Motor neuron (in vitro differentiated cells): ENCODE measurements at regions not wholly inside any gene's neighbourhood (a gene's known extent, or its start where the extent isn't known, plus 50 kb on each side); places are given as distances from the start of the nearest gene placed in this dataset.
A peak's percentile ranks its signal among the peaks of the same experiment; 100 is the strongest.

Experiments
- ATAC-seq, 8 experiments: fragments of 200-7000 bp; cut with Tn5 transposase; replicated peaks in 6 of 8; 2 replicates each; pipeline ENCODE4 v1.8.0; 2021; ENCODE audit warnings: mild to moderate bottlenecking in 8 of 8, moderate library complexity in 8 of 8
- H3K27ac ChIP-seq, 2 donors: fragments of 250-450 bp; sonication (Bioruptor Pico); 2 replicates each; pipeline ENCODE4 v1.9.0; 2021; ENCODE audit warnings: antibody characterized with exemption in 2 of 2, mild to moderate bottlenecking in 2 of 2, moderate library complexity in 1 of 2
- H3K4me1 ChIP-seq, 2 donors: fragments of 250-450 bp; sonication (Bioruptor Pico); replicated peaks in 1 of 2; 2 replicates each; pipeline ENCODE4 v1.6.1; 2021; ENCODE audit warnings: antibody characterized with exemption in 2 of 2, mild to moderate bottlenecking in 2 of 2, moderate library complexity in 1 of 2
- H3K4me3 ChIP-seq, 5 donors: fragments of 250-450 bp; sonication (Bioruptor Pico); 2 replicates each; pipeline ENCODE4 v1.9.0; 2021; ENCODE audit warnings: antibody characterized with exemption in 5 of 5, mild to moderate bottlenecking in 5 of 5, moderate library complexity in 4 of 5
- WGBS, 10 experiments: fragments of 450-650 bp; shearing (Covaris generic); methylation state at CpG; one replicate each; pipeline ENCODE4 v1.0.0; 2022; 5-methylcytosine and 5-hydroxymethylcytosine counted together
- in situ Hi-C, 9 experiments: fragments of 400-800 bp; cut with MboI; loops; one replicate each; pipeline ENCODE4 v1.15.0; 2021; ENCODE audit warnings: low sequenced_read_pairs in 9 of 9, low pct_unique_long_range_greater_than_20kb in 2 of 9; ENCODE audit not compliant: unreplicated experiment in 9 of 9

- in situ Hi-C loops = no loop called here
Observed at GRCh38 chr14:53448682-53449081, 295.6 kb upstream of the DDHD1 start.

DNA sequence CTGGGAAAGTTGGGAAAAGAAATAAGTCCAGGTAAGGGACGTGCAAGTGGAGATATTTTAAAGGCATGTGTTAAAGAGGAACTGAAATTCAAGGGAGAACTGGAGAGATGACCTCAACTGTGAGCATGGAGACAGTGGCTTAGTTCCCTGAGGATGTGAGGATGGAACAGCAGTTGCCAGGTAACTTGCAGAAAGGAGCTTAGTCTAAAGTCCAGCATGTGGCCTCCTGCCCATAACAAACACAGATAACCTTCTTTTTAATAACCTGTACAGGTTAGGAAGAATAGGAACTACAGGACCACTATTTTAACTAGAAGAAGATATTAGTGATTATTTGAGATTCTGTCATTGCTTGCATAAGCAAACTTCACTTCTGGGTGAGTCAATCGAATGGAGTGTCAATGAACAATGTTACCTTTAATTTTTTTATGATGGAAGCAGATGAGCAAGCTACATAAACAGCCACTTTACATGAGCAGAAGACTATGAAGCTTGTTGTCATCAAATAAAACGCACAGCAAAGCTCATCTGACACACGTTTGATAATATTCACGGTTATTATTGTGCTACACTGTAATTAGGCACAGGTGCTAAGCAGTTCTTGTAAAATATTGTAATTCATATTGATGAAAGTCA is 291.7 kb upstream of the DDHD1 start:
- Histone ChIP-seq H3K4me3 (no peak overlapping the region), H3K4me1 (no peaks in the 10 kb centered on the region), H3K27ac (no peak overlapping the region)
- in situ Hi-C loops = no loop called here
- no peak for ATAC-seq
- WGBS, 10 experiments = 17 to 100% (median 67%) methylated on average over 1 to 5 of the region's 5 CpGs

More at GRCh38 chr14:53448682-53449081, 295.6 kb upstream of the DDHD1 start:
- Histone ChIP-seq H3K4me1 (no peaks in the 10 kb centered on the region), H3K27ac (no peak overlapping the region), H3K4me3 (no peak overlapping the region)
- ATAC-seq = peak in 2 of 8 experiments; percentile 31 to 60
- WGBS, 10 experiments = 61 to 100% (median 80%) methylated on average over 1 to 2 of the region's 2 CpGs; no CpG with 5 or more reads in 1 of the 10 experiments

- WGBS, 10 experiments = 60 to 100% (median 85%) methylated on average over 1 to 6 of the region's 6 CpGs
- H3K4me1 ChIP-seq = no peaks in the 10 kb centered on the region
- in situ Hi-C loops = no loop called here
Observed at GRCh38 chr14:53441789-53442188, 288.7 kb upstream of the DDHD1 start.

GRCh38 chr14:53437858-53438257 is 284.7 kb upstream of the DDHD1 start:
- Histone ChIP-seq H3K4me3 (no peak overlapping the region), H3K27ac (no peak overlapping the region), H3K4me1 (no peaks in the 10 kb centered on the region)
- ATAC-seq = no peak
- in situ Hi-C loops = no loop called here

More at GRCh38 chr14:53441789-53442188, 288.7 kb upstream of the DDHD1 start:
- Histone ChIP-seq H3K27ac (no peak overlapping the region), H3K4me3 (no peak overlapping the region)
- ATAC-seq = no peak

- Histone ChIP-seq H3K27ac (no peak overlapping the region), H3K4me1 (no peaks in the 10 kb centered on the region), H3K4me3 (no peak overlapping the region)
- ATAC-seq = peak in 6 of 8 experiments; percentile 36 to 98 (median 83)
- WGBS, 10 experiments = 0 to 70% (median 33%) methylated on average over 1 to 2 of the region's 2 CpGs; no CpG with 5 or more reads in 6 of the 10 experiments
- in situ Hi-C loops = no loop called here
Observed at GRCh38 chr14:53432378-53432802, 279.3 kb upstream of the DDHD1 start.

DNA sequence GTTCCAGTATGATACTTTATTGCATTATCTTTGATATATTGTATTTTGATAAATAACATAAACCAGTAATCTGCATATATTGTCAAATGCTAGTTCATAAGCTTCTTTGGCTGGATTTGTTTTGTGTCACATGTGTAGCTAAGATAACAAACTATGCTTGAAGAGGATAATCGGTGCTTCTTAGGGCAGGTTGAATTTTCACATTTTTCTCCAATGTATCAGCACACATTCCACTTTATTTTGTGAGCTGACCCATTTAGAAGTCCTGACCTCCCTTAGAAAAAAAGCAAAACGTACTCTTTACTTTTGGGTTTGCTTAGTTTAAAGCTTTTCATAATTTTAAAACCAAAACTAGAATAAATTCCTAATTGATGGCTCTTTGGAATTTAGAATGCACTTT is 277.7 kb upstream of the DDHD1 start:
- no peak overlapping the region for H3K4me3 ChIP-seq
- in situ Hi-C loops = no loop called here
- ATAC-seq = no peak
- WGBS, 10 experiments = 17 to 89% (median 75%) methylated on average over 1 to 2 of the region's 2 CpGs; no CpG with 5 or more reads in 1 of the 10 experiments
- H3K4me1 ChIP-seq = no peaks in the 10 kb centered on the region
- H3K27ac ChIP-seq = no peak overlapping the region

DNA sequence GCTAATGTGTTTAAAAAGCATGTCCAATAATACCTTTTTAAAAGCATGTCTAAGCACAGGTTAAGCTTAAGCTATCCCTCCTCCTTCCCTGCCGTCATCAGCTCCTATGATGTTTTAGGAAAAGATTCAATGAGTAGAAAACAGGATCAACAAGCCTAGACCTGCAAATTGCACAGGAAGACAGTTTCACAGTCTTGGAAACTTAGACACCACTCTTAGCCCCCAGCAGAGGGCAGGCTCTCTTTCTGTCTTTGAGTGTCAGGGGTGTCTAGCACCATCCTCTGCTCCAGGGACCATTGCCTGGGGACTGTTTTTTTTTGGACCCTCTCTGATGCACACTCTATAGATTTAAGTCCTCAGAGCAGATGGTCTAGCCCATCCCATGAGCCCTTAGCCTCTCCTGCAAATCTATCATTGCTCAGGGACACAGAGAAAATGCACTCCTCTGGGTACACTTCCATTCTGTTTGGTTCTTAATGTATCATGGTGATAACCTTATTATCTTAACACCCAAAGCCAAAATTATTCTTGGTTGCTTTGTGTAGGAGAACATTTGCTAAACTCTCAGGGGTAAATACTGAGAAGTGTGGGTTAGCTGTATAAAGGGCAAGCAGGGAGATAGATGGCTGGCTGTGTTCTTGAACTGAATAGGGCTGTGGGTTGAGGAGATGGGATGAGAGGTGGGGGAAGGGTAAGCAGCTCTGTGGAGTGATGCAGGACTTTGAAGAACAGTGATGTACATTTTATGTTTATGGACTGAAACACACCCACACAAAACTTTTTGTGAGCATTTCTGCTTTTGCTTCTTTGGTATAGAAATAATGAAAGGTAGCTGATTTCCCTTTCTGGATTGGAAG is 259.9 kb upstream of the DDHD1 start:
- Histone ChIP-seq H3K27ac (no peak overlapping the region), H3K4me1 (no peaks in the 10 kb centered on the region), H3K4me3 (no peak overlapping the region)
- ATAC-seq = peak in 3 of 8 experiments; percentile 59 to 74 (median 66)
- 40 to 100% (median 80%) methylated on average over 1 of the region's 1 CpG; no CpG with 5 or more reads in 1 of the 10 experiments for WGBS, 10 experiments
- in situ Hi-C loops = loop anchor here in 2 of 9 experiments (25.0 kb wide), 1 partner anchor 924 kb away; no protein-coding TSS in a partner anchor

DNA sequence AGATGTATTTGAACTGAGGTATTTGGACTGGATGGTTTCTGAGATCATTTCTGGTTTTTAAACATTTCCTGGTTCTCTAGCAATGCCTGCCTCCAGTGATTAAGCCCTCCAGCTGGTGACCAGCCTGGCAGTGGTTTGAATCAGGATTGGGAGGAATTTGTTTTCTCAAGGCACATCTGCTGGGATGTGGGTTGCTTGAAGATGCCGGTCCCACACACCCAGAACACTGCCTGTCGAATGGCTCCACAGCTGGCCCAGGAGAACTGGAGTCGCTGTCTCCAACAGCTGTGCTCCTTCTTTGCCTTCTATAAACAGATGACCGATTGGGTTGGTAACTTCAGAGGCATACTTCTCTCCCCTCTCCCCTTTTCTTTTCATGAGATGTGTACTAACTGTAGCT is 258.0 kb upstream of the DDHD1 start:
- H3K4me1 ChIP-seq = no peaks in the 10 kb centered on the region
- ATAC-seq = peak in 2 of 8 experiments; percentile 33 to 58
- no peak overlapping the region for H3K27ac ChIP-seq
- in situ Hi-C loops = loop anchor here in 2 of 9 experiments (25.0 kb wide), 1 partner anchor 926 kb away; no protein-coding TSS in a partner anchor
- H3K4me3 ChIP-seq = no peak overlapping the region
- 8 to 100% (median 79%) methylated on average over 1 to 3 of the region's 4 CpGs; no CpG with 5 or more reads in 6 of the 10 experiments for WGBS, 10 experiments

DNA sequence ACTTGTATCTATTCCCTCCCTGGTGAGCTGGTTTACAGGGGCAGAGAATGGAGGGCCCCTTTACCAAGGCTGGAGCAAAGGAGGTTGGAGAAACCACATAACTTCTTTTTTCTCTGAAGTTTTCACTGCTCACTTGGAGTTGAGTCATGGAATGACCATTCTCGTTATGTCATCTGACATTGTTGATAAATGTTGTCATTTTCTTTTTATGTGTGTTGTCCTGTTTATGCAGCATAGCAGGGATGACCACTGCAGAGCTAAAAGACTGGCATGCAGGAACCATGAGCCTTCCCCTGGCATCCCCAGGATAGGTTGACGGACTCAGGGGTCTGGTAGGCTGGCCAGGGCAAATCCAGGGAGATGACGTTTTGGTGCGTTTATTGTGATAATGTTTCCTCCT is 256.8 kb upstream of the DDHD1 start:
- 52 to 100% (median 87%) methylated on average over 1 to 4 of the region's 4 CpGs for WGBS, 10 experiments
- H3K27ac ChIP-seq = no peak overlapping the region
- H3K4me3 ChIP-seq = no peak overlapping the region
- in situ Hi-C loops = loop anchor here in 2 of 9 experiments (25.0 kb wide), 1 partner anchor 927 kb away; no protein-coding TSS in a partner anchor
- no peaks in the 10 kb centered on the region for H3K4me1 ChIP-seq
- ATAC-seq = peak in 1 of 8 experiments; percentile 41

DNA sequence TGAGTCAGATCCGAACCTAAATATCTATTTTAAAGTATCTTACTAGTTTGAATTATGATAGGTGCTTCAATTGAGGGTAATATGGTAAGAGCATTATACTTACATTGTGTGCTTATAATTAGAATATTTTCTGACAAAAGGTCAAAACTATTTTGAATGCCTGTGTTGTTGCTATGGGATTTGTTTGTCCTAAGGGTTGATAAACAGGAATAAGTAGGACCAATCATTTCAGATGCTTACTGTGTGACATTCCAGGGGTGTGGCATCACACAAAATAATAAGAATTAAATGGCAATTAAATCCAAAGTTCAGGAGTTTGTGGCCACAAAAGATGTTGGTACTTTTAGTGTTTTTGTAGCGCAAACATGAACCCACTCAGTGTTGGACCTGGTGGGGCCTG is 256.2 kb upstream of the DDHD1 start:
- in situ Hi-C loops = loop anchor here in 2 of 9 experiments (25.0 kb wide), 1 partner anchor 928 kb away; no protein-coding TSS in a partner anchor
- H3K4me1 ChIP-seq = no peaks in the 10 kb centered on the region
- no peak overlapping the region for H3K27ac ChIP-seq
- 40 to 100% (median 86%) methylated on average over 1 to 2 of the region's 2 CpGs; no CpG with 5 or more reads in 2 of the 10 experiments for WGBS, 10 experiments
- H3K4me3 ChIP-seq = no peak overlapping the region
- peak in 1 of 8 experiments; percentile 39 for ATAC-seq

DNA sequence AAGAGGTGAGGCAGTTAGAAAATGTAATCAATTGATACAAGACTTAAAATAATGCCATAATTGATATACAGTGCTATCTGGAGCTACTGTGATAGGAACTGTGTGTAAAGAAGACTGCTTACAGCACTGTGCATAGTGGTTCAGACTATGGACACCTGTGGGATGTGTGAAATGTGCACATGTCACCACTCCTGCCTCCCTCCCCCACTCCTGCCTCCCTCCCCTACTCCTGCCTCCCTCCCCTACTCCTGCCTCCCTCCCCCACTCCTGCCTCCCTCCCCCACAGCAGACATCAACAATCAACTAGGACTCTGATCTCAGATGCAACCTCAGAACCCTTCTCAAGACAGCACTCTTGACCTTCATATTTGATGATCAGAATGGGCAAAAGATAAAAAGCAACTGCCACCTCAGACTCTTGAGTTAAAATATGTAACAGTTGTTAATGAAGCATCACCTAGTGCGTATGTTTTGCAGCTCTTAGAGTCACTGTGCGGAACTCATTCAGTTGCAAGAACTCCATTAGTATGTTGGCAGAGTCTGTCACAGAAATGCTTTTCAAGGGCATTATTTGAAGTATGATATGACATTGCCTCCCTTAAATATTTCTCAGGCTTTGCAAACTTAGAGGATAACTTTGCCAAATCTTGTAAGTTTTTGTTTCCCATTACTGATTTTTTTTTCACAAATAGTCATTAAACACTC is 255.2 kb upstream of the DDHD1 start:
- ATAC-seq = no peak
- in situ Hi-C loops = loop anchor here in 2 of 9 experiments (25.0 kb wide), 1 partner anchor 929 kb away; no protein-coding TSS in a partner anchor
- H3K4me1 ChIP-seq = no peaks in the 10 kb centered on the region

GRCh38 chr14:53406519-53406918 is 253.4 kb upstream of the DDHD1 start:
- 30 to 100% (median 74%) methylated on average over 1 of the region's 1 CpG; no CpG with 5 or more reads in 2 of the 10 experiments for WGBS, 10 experiments
- Histone ChIP-seq H3K27ac (no peak overlapping the region), H3K4me1 (no peaks in the 10 kb centered on the region), H3K4me3 (no peak overlapping the region)
- peak in 3 of 8 experiments; percentile 29 to 55 (median 52) for ATAC-seq
- in situ Hi-C loops = loop anchor here in 2 of 9 experiments (25.0 kb wide), 1 partner anchor 931 kb away; no protein-coding TSS in a partner anchor

More for the DNA sequence above, 255.2 kb upstream of the DDHD1 start:
- WGBS, 10 experiments = 80 to 100% (median 96%) methylated on average over 1 to 2 of the region's 2 CpGs; no CpG with 5 or more reads in 4 of the 10 experiments
- no peak overlapping the region for H3K27ac ChIP-seq
- no peak overlapping the region for H3K4me3 ChIP-seq
